Tibial artery (tissue), 4 donors: ENCODE measurements at regions not wholly inside any gene's neighbourhood (a gene's known extent, or its start where the extent isn't known, plus 50 kb on each side); places are given as distances from the start of the nearest gene placed in this dataset.

Experiments used
- DNase-seq, 2 donors: peaks; one replicate each; pipeline ENCODE4 v3.0.0-alpha.2; 2019
- H3K27ac ChIP-seq, 2 donors: fragments of 200-600 bp; sonication (generic) in 1 of 2; 1 replicate in 1 of 2; 2 replicates in 1 of 2; pipeline ENCODE4 v1.5.1; 2018 to 2019; ENCODE audit warnings: mild to moderate bottlenecking in 1 of 2
- H3K27me3 ChIP-seq, 2 donors: fragments of 200-600 bp; sonication (generic) in 1 of 2; one replicate each; pipeline versions ENCODE4 v1.5.1 to v1.6.0; 2016 to 2019
- H3K36me3 ChIP-seq, 3 donors: fragments of 200-600 bp; sonication (generic) in 2 of 3; one replicate each; pipeline ENCODE4 v1.5.1; 2016 to 2019; ENCODE audit warnings: mild to moderate bottlenecking in 2 of 3
- H3K4me1 ChIP-seq, 4 donors: fragments of 200-600 bp; sonication (generic) in 2 of 4; 1 replicate in 3 of 4; 2 replicates in 1 of 4; pipeline ENCODE4 v1.5.1; 2016 to 2019
- H3K4me3 ChIP-seq, 2 donors: fragments of 200-600 bp; sonication (generic) in 1 of 2; 1 replicate in 1 of 2; 2 replicates in 1 of 2; pipeline ENCODE4 v1.5.1; 2018 to 2019; ENCODE audit warnings: mild to moderate bottlenecking in 2 of 2
- H3K9me3 ChIP-seq, 3 donors: fragments of 200-600 bp; sonication (generic) in 1 of 3; one replicate each; pipeline ENCODE4 v1.5.1; 2016 to 2019
- intact Hi-C: fragments of 100-400 bp; cut with DNase I; formaldehyde crosslinking; loops from one replicate; pipeline ENCODE4 v1.15.0; 2023; ENCODE audit warnings: low total_unique reads
- TF ChIP-seq, protein P1 (sequence below), 2 experiments: fragments of 200-600 bp in 1 of 2; fragments of 450-650 bp in 1 of 2; IDR thresholded peaks; one replicate each; pipeline ENCODE4 v1.5.1; 2017 to 2019; ENCODE audit warnings: antibody characterized with exemption in 2 of 2, mild to moderate bottlenecking in 1 of 2, moderate library complexity in 1 of 2

DNA sequence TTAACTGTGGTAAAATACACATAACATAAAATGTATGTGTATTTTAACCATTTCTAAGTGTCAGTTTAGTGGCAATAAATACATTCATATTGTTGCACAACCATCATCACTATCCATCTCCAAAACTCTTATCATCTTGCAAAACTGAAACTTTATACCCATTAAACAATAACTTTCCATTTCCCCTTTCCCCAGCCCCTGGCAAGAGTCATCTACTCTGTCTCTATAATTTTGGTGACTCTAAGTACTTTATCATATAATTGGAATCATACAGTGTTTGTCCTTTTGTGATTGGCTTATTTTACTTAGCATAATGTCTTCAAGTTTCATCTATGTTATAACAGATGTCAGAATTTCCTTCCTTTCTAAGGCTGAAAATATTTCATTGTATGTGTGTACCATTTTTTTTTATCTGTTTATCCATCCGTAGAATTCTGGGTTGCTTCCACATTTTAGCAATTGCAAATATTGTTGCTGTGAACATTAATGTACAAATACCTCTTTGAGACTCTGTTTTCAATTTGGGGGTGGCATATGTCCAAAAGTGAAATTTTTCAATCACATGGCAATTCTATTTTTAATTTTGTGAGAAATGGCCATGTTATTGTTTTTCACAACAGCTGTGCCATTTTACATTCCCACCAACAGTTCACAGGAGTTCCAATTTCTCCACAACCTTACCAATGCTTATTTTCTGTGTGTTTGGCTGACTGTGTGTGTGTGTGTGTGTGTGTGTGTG, 153.9 kb upstream of the GORAB start:
- TF ChIP-seq, protein P1, sequence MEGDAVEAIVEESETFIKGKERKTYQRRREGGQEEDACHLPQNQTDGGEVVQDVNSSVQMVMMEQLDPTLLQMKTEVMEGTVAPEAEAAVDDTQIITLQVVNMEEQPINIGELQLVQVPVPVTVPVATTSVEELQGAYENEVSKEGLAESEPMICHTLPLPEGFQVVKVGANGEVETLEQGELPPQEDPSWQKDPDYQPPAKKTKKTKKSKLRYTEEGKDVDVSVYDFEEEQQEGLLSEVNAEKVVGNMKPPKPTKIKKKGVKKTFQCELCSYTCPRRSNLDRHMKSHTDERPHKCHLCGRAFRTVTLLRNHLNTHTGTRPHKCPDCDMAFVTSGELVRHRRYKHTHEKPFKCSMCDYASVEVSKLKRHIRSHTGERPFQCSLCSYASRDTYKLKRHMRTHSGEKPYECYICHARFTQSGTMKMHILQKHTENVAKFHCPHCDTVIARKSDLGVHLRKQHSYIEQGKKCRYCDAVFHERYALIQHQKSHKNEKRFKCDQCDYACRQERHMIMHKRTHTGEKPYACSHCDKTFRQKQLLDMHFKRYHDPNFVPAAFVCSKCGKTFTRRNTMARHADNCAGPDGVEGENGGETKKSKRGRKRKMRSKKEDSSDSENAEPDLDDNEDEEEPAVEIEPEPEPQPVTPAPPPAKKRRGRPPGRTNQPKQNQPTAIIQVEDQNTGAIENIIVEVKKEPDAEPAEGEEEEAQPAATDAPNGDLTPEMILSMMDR (IDR thresholded peaks at IDR 0.05), result no peak

DNA sequence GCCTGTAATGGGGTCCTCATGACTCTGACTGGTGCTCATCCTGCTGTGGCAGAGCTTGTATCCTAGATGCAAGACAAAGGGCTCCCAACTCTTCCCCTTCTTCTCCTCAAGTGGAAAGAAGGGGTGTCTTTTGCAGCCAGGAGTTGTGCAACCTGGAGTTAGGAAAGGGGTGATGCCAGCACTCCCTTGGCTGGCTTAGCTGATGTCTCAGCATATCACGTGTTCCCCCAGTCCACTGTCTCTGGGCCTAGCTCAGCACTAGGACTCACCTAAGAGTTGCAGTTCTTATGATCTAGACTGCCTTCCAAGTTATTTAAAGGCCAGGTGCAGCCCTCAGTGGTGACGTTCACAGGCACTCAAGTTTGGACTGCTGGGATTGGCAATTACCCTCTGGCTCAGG, 146.2 kb upstream of the GORAB start:
- TF ChIP-seq, protein P1 (IDR thresholded peaks at IDR 0.05), result no peak
- no peaks in the 10 kb centered on the region for H3K36me3 ChIP-seq

More for the DNA sequence above, 153.9 kb upstream of the GORAB start:
- DNase-seq, result no peak
- no peaks in the 10 kb centered on the region for H3K36me3 ChIP-seq
- H3K9me3 ChIP-seq, result no peaks in the 10 kb centered on the region
- H3K4me3 ChIP-seq, result no peak overlapping the region
- no peak overlapping the region for H3K27ac ChIP-seq
- intact Hi-C loops, result no loop called here
- peaks cover 0 to 39% (median 6%) of the 10 kb centered on the region in 4 donors for H3K4me1 ChIP-seq
- no peaks in the 10 kb centered on the region for H3K27me3 ChIP-seq

DNA sequence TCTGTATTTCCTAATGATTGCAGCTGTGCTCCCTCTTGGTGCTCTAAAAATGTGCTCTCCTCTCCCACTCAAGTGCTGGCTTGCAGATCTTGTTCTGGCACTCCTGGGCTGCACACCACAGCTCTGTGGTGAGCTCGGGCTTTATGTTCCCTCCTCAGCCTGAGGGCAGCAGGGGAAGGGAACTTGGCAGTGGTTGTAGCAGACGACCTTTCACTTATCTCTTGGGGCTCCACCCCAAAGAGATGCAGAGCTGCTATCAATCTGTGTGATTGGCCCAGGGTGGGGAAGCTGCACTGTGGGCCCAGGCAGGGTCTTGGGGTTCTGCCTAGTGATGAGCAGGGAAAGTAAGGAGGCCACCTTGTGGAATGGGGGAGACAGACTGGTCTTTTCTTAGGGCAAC, 143.5 kb upstream of the GORAB start:
- intact Hi-C loops, result no loop called here
- Histone ChIP-seq H3K9me3 (no peaks in the 10 kb centered on the region), H3K4me1 (no peaks in the 10 kb centered on the region), H3K4me3 (no peak overlapping the region), H3K27ac (no peak overlapping the region), H3K27me3 (no peaks in the 10 kb centered on the region), H3K36me3 (no peaks in the 10 kb centered on the region)
- TF ChIP-seq, protein P1 (IDR thresholded peaks at IDR 0.05), result no peak
- no peak for DNase-seq

More for the DNA sequence above, 146.2 kb upstream of the GORAB start:
- Histone ChIP-seq H3K27me3 (no peaks in the 10 kb centered on the region), H3K4me1 (no peaks in the 10 kb centered on the region), H3K27ac (no peak overlapping the region), H3K9me3 (no peaks in the 10 kb centered on the region), H3K4me3 (no peak overlapping the region)
- intact Hi-C loops, result no loop called here
- DNase-seq, result no peak

DNA sequence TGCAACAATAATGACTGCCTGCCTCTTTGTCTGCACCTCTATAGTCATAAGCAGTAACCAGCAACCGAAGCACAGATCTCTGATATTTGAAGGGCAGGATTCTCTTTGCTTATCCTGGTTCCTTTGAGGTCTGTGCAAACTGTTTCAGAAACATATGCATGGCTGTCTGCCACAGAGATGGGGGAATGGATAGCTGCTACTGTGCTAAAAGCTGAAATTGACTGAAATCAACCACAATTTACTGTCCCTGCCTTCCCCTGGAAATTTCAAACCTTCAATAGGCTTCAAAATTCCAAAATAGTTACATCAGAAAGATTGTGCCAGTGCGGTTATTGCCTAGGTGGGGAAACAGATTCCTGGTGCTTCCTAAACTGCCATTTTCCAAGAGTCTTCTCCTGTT, 136.8 kb upstream of the GORAB start:
- no peak overlapping the region for H3K27ac ChIP-seq

DNA sequence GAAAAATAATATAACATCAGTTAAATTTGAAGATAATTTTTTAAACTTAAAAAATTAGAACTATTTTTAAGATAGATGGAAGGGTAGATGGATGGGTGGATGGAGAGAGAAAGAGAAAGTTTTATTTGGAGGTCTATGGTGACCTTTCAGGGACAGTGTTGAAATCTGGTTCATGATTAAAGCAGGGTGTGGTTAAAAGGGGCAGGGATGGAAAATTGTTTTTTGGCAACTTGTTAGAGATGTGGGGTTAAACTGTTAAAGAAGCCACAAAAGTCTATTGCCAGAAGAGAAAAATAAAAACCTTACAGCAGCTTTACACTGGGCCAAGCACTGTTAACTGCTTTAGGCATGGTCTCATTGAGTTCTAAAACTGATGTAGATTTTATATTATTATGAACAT, 134.9 kb upstream of the GORAB start:
- H3K36me3 ChIP-seq, result no peaks in the 10 kb centered on the region
- intact Hi-C loops, result no loop called here
- no peak for DNase-seq
- H3K4me1 ChIP-seq, result no peaks in the 10 kb centered on the region
- no peak overlapping the region for H3K27ac ChIP-seq
- H3K4me3 ChIP-seq, result no peak overlapping the region
- TF ChIP-seq, protein P1 (IDR thresholded peaks at IDR 0.05), result no peak
- H3K9me3 ChIP-seq, result no peaks in the 10 kb centered on the region
- H3K27me3 ChIP-seq, result no peaks in the 10 kb centered on the region

More for the DNA sequence above, 136.8 kb upstream of the GORAB start:
- intact Hi-C loops, result no loop called here
- TF ChIP-seq, protein P1 (IDR thresholded peaks at IDR 0.05), result no peak
- Histone ChIP-seq H3K27me3 (no peaks in the 10 kb centered on the region), H3K4me3 (no peak overlapping the region), H3K36me3 (no peaks in the 10 kb centered on the region), H3K9me3 (no peaks in the 10 kb centered on the region), H3K4me1 (no peaks in the 10 kb centered on the region)
- no peak for DNase-seq
